ENCODE measurements at regions not wholly inside any gene's neighbourhood (a gene's known extent, or its start where the extent isn't known, plus 50 kb on each side); places are given as distances from the start of the nearest gene placed in this dataset.

GRCh38 chr9:28166179-28166578 lies 592.9 kb upstream of the C9orf72 start:
- no peak for DNase-seq (ENCODE audit: low spot score)
- POLR2A ChIA-PET (ENCODE audit: low non-redundant PET): no interaction called here

GRCh38 chr9:28177142-28177541 lies 603.9 kb upstream of the C9orf72 start:
- CTCF ChIA-PET: interaction anchor here (0.7 kb wide), 1 partner anchor 347 kb away, joined by 3 read pairs; no protein-coding TSS in a partner anchor
- POLR2A ChIA-PET (ENCODE audit: low non-redundant PET): no interaction called here

More at GRCh38 chr9:28166179-28166578, 592.9 kb upstream of the C9orf72 start:
- TF ChIP-seq, protein P1, sequence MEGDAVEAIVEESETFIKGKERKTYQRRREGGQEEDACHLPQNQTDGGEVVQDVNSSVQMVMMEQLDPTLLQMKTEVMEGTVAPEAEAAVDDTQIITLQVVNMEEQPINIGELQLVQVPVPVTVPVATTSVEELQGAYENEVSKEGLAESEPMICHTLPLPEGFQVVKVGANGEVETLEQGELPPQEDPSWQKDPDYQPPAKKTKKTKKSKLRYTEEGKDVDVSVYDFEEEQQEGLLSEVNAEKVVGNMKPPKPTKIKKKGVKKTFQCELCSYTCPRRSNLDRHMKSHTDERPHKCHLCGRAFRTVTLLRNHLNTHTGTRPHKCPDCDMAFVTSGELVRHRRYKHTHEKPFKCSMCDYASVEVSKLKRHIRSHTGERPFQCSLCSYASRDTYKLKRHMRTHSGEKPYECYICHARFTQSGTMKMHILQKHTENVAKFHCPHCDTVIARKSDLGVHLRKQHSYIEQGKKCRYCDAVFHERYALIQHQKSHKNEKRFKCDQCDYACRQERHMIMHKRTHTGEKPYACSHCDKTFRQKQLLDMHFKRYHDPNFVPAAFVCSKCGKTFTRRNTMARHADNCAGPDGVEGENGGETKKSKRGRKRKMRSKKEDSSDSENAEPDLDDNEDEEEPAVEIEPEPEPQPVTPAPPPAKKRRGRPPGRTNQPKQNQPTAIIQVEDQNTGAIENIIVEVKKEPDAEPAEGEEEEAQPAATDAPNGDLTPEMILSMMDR (conservative IDR thresholded peaks at IDR 0.05; ENCODE audit: low read depth): no peak
- no peak overlapping the region for H3K27ac ChIP-seq
- CTCF ChIA-PET: interaction anchor here (0.6 kb wide), 1 partner anchor 110 kb away, joined by 3 read pairs; no protein-coding TSS in a partner anchor

GRCh38 chr9:28177925-28178324 lies 604.6 kb upstream of the C9orf72 start:
- ChIA-PET CTCF (no interaction called here), POLR2A (ENCODE audit: low non-redundant PET) (no interaction called here)
- no peak for DNase-seq (ENCODE audit: low spot score)
- no peak overlapping the region for H3K27ac ChIP-seq
- TF ChIP-seq, protein P1 (conservative IDR thresholded peaks at IDR 0.05; ENCODE audit: low read depth): no peak

More at GRCh38 chr9:28177142-28177541, 603.9 kb upstream of the C9orf72 start:
- no peak for DNase-seq (ENCODE audit: low spot score)
- H3K27ac ChIP-seq: no peak overlapping the region
- TF ChIP-seq, protein P1 (conservative IDR thresholded peaks at IDR 0.05; ENCODE audit: low read depth): no peak

DNA sequence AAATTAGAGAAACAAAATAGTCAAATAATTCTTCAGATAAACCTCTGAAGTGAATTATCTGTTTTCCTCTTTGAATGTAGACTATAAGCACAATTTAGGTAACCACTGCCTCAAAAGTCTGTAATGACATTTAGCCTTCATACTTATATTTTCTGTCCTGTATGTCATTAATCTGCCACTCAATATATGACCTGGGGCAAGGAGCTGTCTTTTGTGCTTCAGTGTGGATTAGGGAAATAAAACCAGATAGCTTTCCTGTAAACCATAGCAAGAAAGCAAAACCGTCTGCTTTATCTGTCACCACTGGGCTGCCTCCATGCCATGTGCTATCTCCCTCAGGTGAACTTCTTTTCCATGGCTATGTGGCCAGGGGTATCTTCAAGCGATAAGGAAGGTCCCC lies 606.6 kb upstream of the C9orf72 start:
- TF ChIP-seq, protein P1 (conservative IDR thresholded peaks at IDR 0.05; ENCODE audit: low read depth): no peak
- no peak for DNase-seq (ENCODE audit: low spot score)
- no peak overlapping the region for H3K27ac ChIP-seq
- ChIA-PET CTCF (no interaction called here), POLR2A (ENCODE audit: low non-redundant PET) (no interaction called here)

GRCh38 chr9:28190981-28191380 lies 617.7 kb upstream of the C9orf72 start:
- ChIA-PET CTCF (no interaction called here), POLR2A (ENCODE audit: low non-redundant PET) (no interaction called here)
- no peak overlapping the region for H3K27ac ChIP-seq
- TF ChIP-seq, protein P1 (conservative IDR thresholded peaks at IDR 0.05; ENCODE audit: low read depth): no peak
- DNase-seq (ENCODE audit: low spot score): no peak

GRCh38 chr9:28197653-28198052 lies 624.4 kb upstream of the C9orf72 start:
- ChIA-PET CTCF (no interaction called here), POLR2A (ENCODE audit: low non-redundant PET) (no interaction called here)
- H3K27ac ChIP-seq: no peak overlapping the region
- DNase-seq (ENCODE audit: low spot score): no peak
- TF ChIP-seq, protein P1 (conservative IDR thresholded peaks at IDR 0.05; ENCODE audit: low read depth): no peak

GRCh38 chr9:28203036-28203435 lies 629.8 kb upstream of the C9orf72 start:
- H3K27ac ChIP-seq: no peak overlapping the region
- ChIA-PET POLR2A (ENCODE audit: low non-redundant PET) (no interaction called here), CTCF (no interaction called here)
- no peak for DNase-seq (ENCODE audit: low spot score)
- TF ChIP-seq, protein P1 (conservative IDR thresholded peaks at IDR 0.05; ENCODE audit: low read depth): no peak

All from RWPE1 (cell line).